ENCODE measurements at regions not wholly inside any gene's neighbourhood (a gene's known extent, or its start where the extent isn't known, plus 50 kb on each side); places are given as distances from the start of the nearest gene placed in this dataset.

GRCh38 chr13:99740251-99740979 is 231.2 kb downstream of the ZIC5 start:
- TF ChIP-seq CTCF (IDR thresholded peaks at IDR 0.05) (no peak), POLR2A (IDR thresholded peaks at IDR 0.05) (no peak)
